HepG2 (cell line): ENCODE measurements at regions not wholly inside any gene's neighbourhood (a gene's known extent, or its start where the extent isn't known, plus 50 kb on each side); places are given as distances from the start of the nearest gene placed in this dataset.
A peak's percentile ranks its signal among the peaks of the same experiment; 100 is the strongest.

Source experiments
- BCLAF1 ChIP-seq: fragments of 450-650 bp; IDR thresholded peaks from 2 replicates; pipeline ENCODE4 v1.6.1; 2017; ENCODE audit warnings: mild to moderate bottlenecking
- KLF15 ChIP-seq: sonication (generic); formaldehyde crosslinking; IDR thresholded peaks from 2 replicates; pipeline ENCODE4 v1.8.1; 2023; ENCODE audit warnings: borderline replicate concordance, mild to moderate bottlenecking, inconsistent platforms, missing genetic modification reagents, mixed read lengths
- MIER3 ChIP-seq: IDR thresholded peaks from 2 replicates; pipeline ENCODE4 v1.6.1; 2016; ENCODE audit warnings: missing compliant biosample characterization, borderline replicate concordance
- PPARG ChIP-seq: conservative IDR thresholded peaks from 2 replicates; pipeline ENCODE4 v1.6.1; 2016; ENCODE audit warnings: missing biosample characterization, missing genetic modification reagents
- RAD21 ChIP-seq: fragments of 450-650 bp; formaldehyde crosslinking; IDR thresholded peaks from 2 replicates; pipeline ENCODE4 v1.5.0; 2020; ENCODE audit warnings: mild to moderate bottlenecking
- REPIN1 ChIP-seq: sonication (generic); formaldehyde crosslinking; IDR thresholded peaks from 2 replicates; pipeline ENCODE4 v1.8.0; 2022; ENCODE audit warnings: missing genetic modification reagents, low read depth, mild to moderate bottlenecking, borderline replicate concordance
- SOX6 ChIP-seq, 2 experiments: fragments of 450-650 bp in 1 of 2; sonication (generic) in 1 of 2; formaldehyde crosslinking in 1 of 2; IDR thresholded peaks; 2 replicates each; pipeline versions ENCODE4 v1.4.0 to v1.6.1; 2017 to 2020; ENCODE audit warnings: antibody characterized with exemption in 1 of 2, mild to moderate bottlenecking in 1 of 2, missing genetic modification reagents in 1 of 2
- STAG1 ChIP-seq: sonication (generic); formaldehyde crosslinking; IDR thresholded peaks from 2 replicates; pipeline ENCODE4 v1.4.0; 2020; ENCODE audit warnings: missing genetic modification reagents
- TSC22D2 ChIP-seq: sonication (generic); formaldehyde crosslinking; IDR thresholded peaks from 2 replicates; pipeline ENCODE4 v1.5.1; 2020; ENCODE audit warnings: missing genetic modification reagents, mild to moderate bottlenecking, borderline replicate concordance
- YY1 ChIP-seq: IDR thresholded peaks from 2 replicates; pipeline ENCODE4 v1.6.1; 2011; ENCODE audit warnings: low read length, low read depth, moderate library complexity, mild to moderate bottlenecking; ENCODE audit not compliant: insufficient read depth, insufficient replicate concordance
- ZBTB1 ChIP-seq: sonication (generic); formaldehyde crosslinking; IDR thresholded peaks from 2 replicates; pipeline ENCODE4 v1.4.0; 2020; ENCODE audit warnings: missing genetic modification reagents, borderline replicate concordance
- ZGPAT ChIP-seq: IDR thresholded peaks from 2 replicates; pipeline ENCODE4 v1.6.1; 2016; ENCODE audit warnings: mild to moderate bottlenecking
- ZNF18 ChIP-seq: sonication (generic); formaldehyde crosslinking; IDR thresholded peaks from 2 replicates; pipeline ENCODE4 v1.8.0; 2022; ENCODE audit warnings: mild to moderate bottlenecking, missing genetic modification reagents; ENCODE audit not compliant: insufficient replicate concordance
- ZNF235 ChIP-seq: sonication (generic); formaldehyde crosslinking; IDR thresholded peaks from 2 replicates; pipeline ENCODE4 v1.8.1; 2023; ENCODE audit warnings: mild to moderate bottlenecking, missing genetic modification reagents, borderline replicate concordance
- ZNF335 ChIP-seq: sonication (generic); formaldehyde crosslinking; IDR thresholded peaks from 2 replicates; pipeline ENCODE4 v1.4.0; 2020; ENCODE audit warnings: missing genetic modification reagents
- ZNF563 ChIP-seq: sonication (generic); formaldehyde crosslinking; IDR thresholded peaks from 2 replicates; pipeline ENCODE4 v1.8.0; 2022; ENCODE audit warnings: mild to moderate bottlenecking, moderate library complexity, missing genetic modification reagents
- ZNF574 ChIP-seq: sonication (generic); formaldehyde crosslinking; IDR thresholded peaks from 2 replicates; pipeline ENCODE4 v1.4.0; 2020; ENCODE audit warnings: missing genetic modification reagents
- ZNF644 ChIP-seq: IDR thresholded peaks from 2 replicates; pipeline ENCODE4 v1.6.1; 2016; ENCODE audit warnings: low read depth
- ZNF674 ChIP-seq: sonication (generic); formaldehyde crosslinking; IDR thresholded peaks from 2 replicates; pipeline ENCODE4 v1.5.0; 2020; ENCODE audit warnings: low read depth, mild to moderate bottlenecking, missing genetic modification reagents
- ZNF792 ChIP-seq: IDR thresholded peaks from 2 replicates; pipeline ENCODE4 v1.6.1; 2016

- TF ChIP-seq ZNF18 (CRISPR knock-in tag) (peak; percentile 79), ZGPAT (peak; percentile 52; the same call in 1 of the 2 replicates), BCLAF1 (no peak), MIER3 (CRISPR knock-in tag) (0 out of 2 replicates have a peak, but pooled peaks have one; percentile 20), TSC22D2 (peak; percentile 36; the same call in 1 of the 2 replicates), KLF15 (CRISPR knock-in tag) (no peak), YY1 (peak; percentile 39), ZNF335 (CRISPR knock-in tag) (peak; percentile 31; the same call in 1 of the 2 replicates), STAG1 (peak; percentile 81), ZNF644 (CRISPR knock-in tag) (peak; percentile 74), RAD21 (CRISPR knock-in tag) (peak; percentile 78; the same call in 1 of the 2 replicates), ZNF674 (CRISPR knock-in tag) (no peak), ZNF792 (CRISPR knock-in tag) (0 out of 2 replicates have a peak, but pooled peaks have one; percentile 23), ZNF574 (CRISPR knock-in tag) (peak; percentile 36; the same call in 1 of the 2 replicates), PPARG (CRISPR knock-in tag) (peak; percentile 74), ZNF235 (no peak), ZBTB1 (no peak), SOX6 (IDR thresholded peaks at IDR 0.05) (no peak), SOX6 (CRISPR knock-in tag; IDR thresholded peaks at IDR 0.05) (peak; percentile 46), ZNF563 (CRISPR knock-in tag) (no peak), REPIN1 (CRISPR knock-in tag) (peak; percentile 53; the same call in 1 of the 2 replicates)
These were observed 59.2 kb upstream of the IL12A start (continued) for GRCh38 chr3:159929171-159930141.
